HCEC 1CT (cell line): ENCODE measurements at regions not wholly inside any gene's neighbourhood (a gene's known extent, or its start where the extent isn't known, plus 50 kb on each side); places are given as distances from the start of the nearest gene placed in this dataset.

Source experiments
- DNase-seq: peaks from one replicate; pipeline ENCODE4 v3.0.0-alpha.2; 2017

DNA sequence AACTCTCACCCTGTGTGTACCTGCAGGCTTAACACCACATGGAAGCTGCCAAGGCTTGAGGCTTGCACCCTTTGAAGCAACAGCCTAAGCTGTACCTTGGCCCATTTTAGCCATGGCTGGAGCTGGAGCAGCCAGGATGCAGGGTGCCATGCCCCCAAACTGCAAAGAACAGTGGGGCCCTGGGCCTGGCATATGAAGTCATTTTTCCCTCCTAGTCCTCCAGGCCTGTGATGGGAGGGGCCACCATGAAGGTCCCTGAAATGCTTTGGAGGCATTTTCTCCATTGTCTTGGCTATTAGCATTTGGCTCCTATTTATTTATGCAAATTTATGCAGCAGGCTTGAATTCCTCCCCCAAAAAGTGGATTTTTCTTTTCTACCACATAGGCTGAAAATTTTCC lies 238.4 kb downstream of the CDCA7 start:
- DNase-seq: no peak

DNA sequence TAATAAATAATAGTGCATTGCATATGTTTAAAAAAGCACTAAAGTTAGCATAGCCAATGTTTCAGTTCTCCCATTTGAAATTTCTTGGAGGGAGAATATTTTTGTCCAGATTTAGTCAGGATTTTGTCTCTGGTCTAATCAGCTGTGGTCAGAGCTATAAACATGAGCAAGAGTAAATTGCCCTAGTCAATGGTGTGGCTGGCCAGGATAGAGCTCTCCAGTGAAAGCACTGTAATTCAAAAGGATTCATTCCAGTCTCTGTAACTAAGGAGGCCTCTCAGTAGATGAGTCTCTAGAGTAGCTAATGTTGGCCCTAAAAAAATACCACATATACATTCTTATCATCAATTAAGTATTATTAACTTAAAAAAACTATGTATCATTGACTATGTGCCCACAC lies 241.6 kb downstream of the CDCA7 start:
- DNase-seq: no peak

DNA sequence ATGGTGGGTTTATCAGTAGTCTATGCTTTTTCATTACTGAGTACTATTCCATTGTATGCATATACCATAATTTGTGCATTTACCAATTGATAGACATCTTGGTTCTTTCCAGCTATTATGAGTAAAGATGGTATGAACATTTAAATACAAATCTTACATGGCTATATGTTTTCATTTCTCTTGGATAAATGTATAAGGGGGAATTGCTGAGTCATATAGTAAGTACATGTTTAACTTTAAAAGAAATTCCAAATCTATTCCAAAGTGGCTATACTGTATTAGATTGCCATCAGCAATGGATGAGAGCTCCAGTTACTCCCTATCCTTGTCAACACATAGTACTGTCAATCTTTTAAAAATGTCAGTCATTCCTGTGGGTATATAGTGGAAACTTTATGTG lies 243.9 kb downstream of the CDCA7 start:
- DNase-seq: no peak

DNA sequence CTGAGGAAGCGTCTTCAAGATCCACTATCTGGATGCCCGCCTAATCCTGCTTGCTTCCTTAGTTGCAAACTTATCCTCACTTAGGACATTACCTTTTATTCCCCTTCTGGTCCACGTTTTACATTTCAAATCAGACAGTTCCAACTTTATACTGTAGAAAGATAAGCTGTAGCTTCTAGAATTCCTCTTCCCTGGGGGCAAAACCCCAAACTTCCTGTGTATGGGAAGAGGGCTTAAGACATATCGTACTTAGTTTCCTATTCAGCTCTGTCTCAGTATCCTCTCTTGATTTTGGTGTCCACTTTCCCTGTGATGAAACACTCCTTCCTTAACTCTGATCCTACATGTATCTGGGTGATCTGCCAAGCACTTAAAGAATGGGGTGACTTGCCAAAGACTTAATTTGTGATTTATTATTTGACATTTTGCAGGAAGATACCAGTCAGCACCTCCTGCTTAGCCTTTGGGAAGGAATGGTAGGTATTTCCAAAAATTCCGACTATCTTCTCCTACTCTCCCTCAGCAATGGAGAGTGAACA lies 245.2 kb downstream of the CDCA7 start:
- DNase-seq: no peak

GRCh38 chr2:173602153-173602795 lies 247.6 kb downstream of the CDCA7 start:
- no peak for DNase-seq

GRCh38 chr2:173605994-173606393 lies 251.3 kb downstream of the CDCA7 start:
- no peak for DNase-seq

DNA sequence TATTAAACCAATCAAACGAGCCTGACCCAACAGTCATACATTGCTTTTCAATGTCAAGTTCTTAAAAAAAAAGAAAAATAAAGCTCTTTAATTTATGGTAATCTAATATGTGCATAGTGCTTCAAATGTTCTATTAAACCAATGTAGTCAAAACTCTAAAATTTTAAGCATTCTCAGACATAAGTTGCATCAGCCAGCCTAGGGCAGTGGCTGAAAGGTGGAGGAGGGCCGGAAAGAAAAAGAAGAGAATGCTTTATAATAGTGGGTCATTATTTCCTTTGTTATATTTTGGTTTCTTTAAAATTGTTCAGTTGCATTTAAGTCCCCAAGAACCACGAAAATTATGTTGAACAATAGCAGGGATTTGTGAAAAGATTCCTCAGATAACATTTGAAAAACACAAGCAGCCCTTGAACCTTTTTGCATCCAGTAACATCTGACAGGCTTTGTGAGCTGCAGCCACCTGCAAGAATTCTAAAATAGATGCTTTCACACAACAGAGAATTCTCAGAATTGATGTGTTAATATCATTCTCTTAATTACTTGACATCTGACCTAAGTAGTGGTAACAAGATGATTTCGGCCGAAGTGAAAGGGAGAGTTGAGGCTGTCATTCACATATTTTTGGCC lies 252.1 kb downstream of the CDCA7 start:
- DNase-seq: no peak

DNA sequence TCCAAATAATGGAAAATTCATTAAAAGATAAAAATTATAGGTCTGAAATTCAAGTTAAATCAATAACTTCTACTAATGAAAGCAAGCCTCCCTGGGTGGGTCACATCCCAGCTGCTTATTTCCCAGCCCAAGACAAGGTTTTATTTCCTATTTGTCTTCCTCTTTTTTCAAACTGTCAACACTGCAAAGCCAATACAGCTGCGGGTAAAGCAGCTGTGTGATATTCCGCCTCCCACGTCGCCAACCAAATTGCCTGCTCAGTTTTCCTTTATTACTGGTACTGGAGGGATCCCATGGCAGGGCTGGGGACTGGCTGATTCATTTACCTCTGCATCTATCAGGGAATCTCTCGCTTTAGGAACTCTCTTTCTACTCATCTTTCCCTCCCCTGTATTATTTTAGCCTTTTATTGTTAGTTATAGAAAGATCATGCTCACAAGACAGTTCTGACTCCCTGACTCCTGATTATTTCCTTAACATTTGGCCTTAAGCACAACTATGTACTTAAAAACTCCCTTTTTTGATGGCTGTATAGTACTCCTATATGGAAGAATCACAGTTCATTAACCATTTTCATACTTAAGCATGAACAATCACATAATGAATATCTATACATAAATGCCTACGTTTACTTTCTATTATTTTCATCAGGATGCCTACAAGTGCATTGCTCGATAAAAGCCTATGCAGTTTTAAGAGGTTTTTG lies 253.1 kb downstream of the CDCA7 start:
- DNase-seq: no peak

DNA sequence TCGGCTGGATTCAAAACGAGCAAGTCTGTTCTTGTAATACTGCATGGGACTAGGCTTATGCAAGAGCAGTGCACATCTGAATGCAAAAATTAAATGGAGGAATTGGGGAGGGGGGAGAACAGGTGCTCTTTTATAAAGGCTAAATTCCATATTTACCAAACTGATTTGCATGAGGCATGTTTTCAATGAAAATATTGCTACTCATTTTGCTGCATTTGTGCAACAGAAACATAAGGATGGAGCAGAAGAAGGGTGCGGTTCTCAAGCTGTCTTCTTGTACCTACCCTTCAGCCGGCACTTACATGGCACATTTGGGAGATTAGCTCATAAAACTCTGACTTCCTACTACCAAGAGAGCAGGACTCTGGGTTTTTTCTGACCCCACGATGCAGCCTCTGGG lies 256.4 kb downstream of the CDCA7 start:
- DNase-seq: no peak

- DNase-seq: no peak
These were observed 257.7 kb downstream of the CDCA7 start for GRCh38 chr2:173612354-173612753.

DNA sequence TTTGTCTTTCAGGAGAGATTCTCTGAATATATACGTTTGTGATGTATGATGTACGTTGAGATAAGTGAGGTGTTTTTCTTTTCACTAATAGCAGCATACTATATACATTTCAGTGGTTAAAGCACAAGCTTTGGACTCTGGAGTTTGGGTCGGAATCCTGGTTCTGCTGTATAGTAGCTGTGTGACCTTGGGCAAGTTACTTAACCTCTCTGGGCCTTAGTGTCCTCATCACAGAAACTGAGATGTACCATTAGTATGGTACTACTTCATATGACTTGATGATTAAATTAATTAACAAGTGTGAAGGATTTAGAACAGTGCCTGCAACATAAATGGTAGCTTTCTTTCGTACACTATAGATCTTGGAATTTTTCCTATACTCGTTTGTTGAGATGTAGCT lies 258.7 kb downstream of the CDCA7 start:
- no peak for DNase-seq

- no peak for DNase-seq
These were observed 259.7 kb downstream of the CDCA7 start for GRCh38 chr2:173614265-173614930.

DNA sequence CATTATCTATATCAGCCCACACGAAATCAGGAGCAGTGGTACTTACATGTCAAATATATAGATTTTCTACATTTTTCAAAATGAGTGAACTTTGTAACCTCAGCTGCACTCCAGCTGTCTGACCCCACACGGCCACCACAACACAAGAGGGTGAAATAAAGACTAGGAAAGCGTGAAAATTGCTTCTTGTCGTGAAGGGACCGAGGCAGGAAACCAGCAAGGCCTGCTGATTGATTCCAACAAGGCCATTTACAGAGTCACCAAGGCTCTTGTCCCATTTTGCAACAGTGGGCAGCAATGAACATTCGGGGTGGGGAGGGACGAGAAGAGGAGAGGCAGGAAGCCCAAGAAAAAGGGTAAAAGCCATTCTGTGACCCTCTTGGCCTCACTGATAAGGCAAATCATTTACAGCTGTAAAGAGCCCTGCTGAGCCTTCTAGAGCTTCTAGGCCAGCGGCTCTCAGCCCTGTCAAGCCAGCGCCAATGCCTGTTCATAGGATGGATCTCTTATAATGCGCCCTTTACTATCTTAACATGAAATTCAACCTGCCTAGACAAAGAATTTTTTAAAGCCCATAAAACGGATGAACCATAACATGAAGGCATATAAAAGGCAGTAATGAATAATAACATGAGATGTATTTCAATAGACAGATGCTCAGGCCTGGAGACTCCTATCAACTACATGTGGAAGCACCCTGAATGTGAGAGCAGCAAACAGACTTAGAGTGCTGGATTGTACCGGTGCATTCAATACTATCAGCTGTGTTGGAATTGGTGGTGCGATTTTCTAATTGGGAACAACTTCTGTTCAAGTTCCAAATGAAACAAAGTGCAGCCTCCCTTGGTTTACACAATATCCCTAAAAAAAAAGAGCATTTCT lies 269.0 kb downstream of the CDCA7 start:
- DNase-seq: no peak

- no peak for DNase-seq
These were observed 270.6 kb downstream of the CDCA7 start for GRCh38 chr2:173625315-173625714.

DNA sequence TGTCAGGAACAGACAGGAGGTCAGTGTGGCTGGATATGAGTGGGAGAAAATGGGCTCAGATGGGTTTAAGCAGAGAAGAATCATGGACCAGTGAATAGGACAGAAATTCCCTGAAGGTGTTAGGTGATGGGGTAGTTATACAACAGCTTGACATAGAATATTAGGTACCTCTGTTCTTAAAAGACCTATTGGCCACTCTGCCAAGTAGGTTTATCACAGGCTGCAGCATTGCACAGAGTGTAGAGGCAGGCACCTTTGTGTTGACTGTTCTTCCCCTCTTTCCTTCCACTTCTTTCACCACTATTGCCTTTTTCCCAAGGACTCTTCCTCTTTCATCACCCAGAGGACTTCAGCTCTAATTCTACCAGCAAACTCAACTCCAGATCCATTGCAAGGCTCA lies 274.4 kb downstream of the CDCA7 start:
- DNase-seq: no peak

GRCh38 chr2:173630425-173631126 lies 275.9 kb downstream of the CDCA7 start:
- no peak for DNase-seq

- DNase-seq: peak; percentile 34
These were observed 276.4 kb downstream of the CDCA7 start for GRCh38 chr2:173631127-173631460.

- DNase-seq: peak; percentile 65
These were observed 289.5 kb downstream of the CDCA7 start for GRCh38 chr2:173644146-173644545.

- no peak for DNase-seq
These were observed 293.1 kb downstream of the CDCA7 start for GRCh38 chr2:173647681-173648311.

- no peak for DNase-seq
These were observed 294.1 kb downstream of the CDCA7 start for GRCh38 chr2:173648816-173649215.

- no peak for DNase-seq
These were observed 295.0 kb downstream of the CDCA7 start for GRCh38 chr2:173649527-173650219.
